ENCODE measurements at regions not wholly inside any gene's neighbourhood (a gene's known extent, or its start where the extent isn't known, plus 50 kb on each side); places are given as distances from the start of the nearest gene placed in this dataset.

DNA sequence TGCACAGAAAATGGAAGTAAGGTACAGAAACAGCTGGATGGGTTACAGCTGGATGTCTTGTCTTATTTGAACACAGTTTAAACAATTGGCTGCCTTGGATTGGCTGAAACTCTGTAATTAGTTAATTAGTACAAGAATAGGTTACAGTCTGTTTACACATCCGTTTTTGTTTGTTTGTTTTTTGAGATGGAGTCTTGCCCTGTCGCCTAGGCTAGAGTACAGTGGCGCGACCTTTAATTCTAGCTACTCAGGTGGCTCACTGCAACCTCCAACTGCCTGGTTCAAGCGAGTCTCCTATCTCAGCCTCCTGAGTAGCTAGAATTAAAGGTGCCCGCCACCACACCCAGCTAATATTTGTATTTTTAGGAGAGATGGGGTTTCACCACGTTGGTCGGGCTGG, 368.7 kb upstream of the KLF4 start:
- Histone ChIP-seq H3K4me3 (no peak overlapping the region), H3K27me3 (no peaks in the 10 kb centered on the region), H3K27ac (no peak overlapping the region), H3K36me3 (peaks cover 0 to 8% (median 0%) of the 10 kb centered on the region in 11 experiments; a peak in 3 of 22 replicates), H3K9ac (no peak overlapping the region), H3K9me3 (replicated peaks in 1 of 11) (peaks cover 16 to 45% (median 34%) of the 10 kb centered on the region in 11 experiments), H4K20me1 (no peaks in the 10 kb centered on the region), H3K4me1 (peaks cover 0 to 31% (median 15%) of the 10 kb centered on the region in 10 experiments; a peak in 11 of 20 replicates), H3K4me2 (no peak overlapping the region)
- TF ChIP-seq Cebpa-rat (IDR thresholded peaks at IDR 0.05) = no peak

DNA sequence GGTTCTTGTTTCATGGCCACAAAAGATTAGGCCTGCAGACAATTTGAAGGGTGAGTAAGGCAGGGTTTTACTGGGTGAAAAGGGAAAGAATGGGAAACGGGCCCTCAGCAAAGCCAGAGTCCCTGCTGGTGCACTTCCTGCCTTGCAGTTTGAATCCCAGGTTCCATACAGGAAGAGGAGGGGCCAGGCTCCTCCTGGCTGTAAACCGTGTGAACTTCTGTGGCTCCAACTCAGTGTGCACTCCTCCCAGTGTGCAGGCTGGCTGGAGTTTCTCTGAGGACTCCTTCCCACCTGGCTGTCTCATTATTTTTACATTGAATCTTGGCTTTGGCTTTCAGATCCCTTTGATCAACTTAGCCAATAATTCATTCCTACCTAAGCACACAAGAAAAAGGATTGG, 367.1 kb upstream of the KLF4 start:
- TF ChIP-seq Cebpa-rat (IDR thresholded peaks at IDR 0.05) = no peak
- Histone ChIP-seq H4K20me1 (no peaks in the 10 kb centered on the region), H3K9ac (no peak overlapping the region), H3K9me3 (replicated peaks in 1 of 11) (peaks cover 16 to 45% (median 34%) of the 10 kb centered on the region in 11 experiments), H3K4me1 (peaks cover 0 to 15% (median 2%) of the 10 kb centered on the region in 10 experiments; a peak in 9 of 20 replicates), H3K4me3 (no peak overlapping the region), H3K27ac (peak overlapping the region in 1 of 11 experiments; percentile 19; a peak in 1 of 22 replicates), H3K4me2 (no peak overlapping the region), H3K27me3 (no peaks in the 10 kb centered on the region), H3K36me3 (peaks cover 0 to 8% (median 0%) of the 10 kb centered on the region in 11 experiments; a peak in 3 of 22 replicates)

DNA sequence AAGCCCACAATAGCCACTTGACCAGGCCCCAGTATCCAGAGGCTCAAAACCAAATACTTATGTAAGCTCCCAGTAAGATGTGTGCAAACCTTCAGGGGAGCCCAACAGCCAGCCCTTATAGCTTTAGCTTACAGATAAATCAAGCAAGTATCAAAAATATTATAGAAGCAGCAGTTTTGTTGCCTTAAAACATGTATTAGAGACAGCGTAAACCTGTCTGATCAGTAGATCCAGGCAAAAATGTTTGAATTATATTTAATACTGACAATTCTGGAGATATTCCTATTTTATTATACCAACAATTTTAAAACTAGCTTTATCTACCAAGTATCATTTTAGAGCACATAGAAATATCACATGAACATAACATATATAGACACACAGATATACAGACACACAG, 365.6 kb upstream of the KLF4 start:
- H3K4me1 ChIP-seq = peaks cover 0 to 13% (median 0%) of the 10 kb centered on the region in 10 experiments; a peak in 6 of 20 replicates
- H4K20me1 ChIP-seq = no peaks in the 10 kb centered on the region
- no peaks in the 10 kb centered on the region for H3K27me3 ChIP-seq
- peaks cover 16 to 45% (median 34%) of the 10 kb centered on the region in 11 experiments for H3K9me3 ChIP-seq (replicated peaks in 1 of 11)
- 0 out of 20 replicates have a peak overlapping the region, but pooled peaks of 1 of the 10 experiments have one; percentile 33 for H3K4me3 ChIP-seq
- no peak for TF ChIP-seq Cebpa-rat (IDR thresholded peaks at IDR 0.05)
- no peak overlapping the region for H3K27ac ChIP-seq
- H3K36me3 ChIP-seq = peaks cover 0 to 8% (median 0%) of the 10 kb centered on the region in 11 experiments; a peak in 2 of 22 replicates
- H3K9ac ChIP-seq = no peak overlapping the region
- no peak overlapping the region for H3K4me2 ChIP-seq

DNA sequence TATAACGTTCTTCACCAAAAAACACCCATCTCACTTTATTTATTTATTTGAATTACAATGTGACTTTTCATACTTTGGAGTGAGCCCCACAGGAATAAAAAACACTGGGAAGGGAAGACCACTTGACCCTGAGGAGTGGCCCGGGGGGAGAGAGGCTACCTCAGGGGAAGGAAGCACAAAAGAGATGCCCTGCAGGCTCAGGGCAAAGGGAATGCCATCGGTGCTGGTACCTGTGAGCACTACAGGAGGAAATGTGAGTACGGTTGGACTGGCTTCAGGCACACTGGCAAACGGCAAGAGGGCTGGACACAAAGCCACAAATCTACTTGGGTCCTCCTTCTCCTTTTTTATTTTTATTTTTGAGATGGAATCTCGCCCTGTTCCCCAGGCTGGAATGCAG, 363.9 kb upstream of the KLF4 start:
- no peak for TF ChIP-seq Cebpa-rat (IDR thresholded peaks at IDR 0.05)
- H3K9me3 ChIP-seq (replicated peaks in 1 of 11) = peaks cover 16 to 45% (median 34%) of the 10 kb centered on the region in 11 experiments
- no peak overlapping the region for H3K4me2 ChIP-seq
- H3K9ac ChIP-seq = no peak overlapping the region
- H4K20me1 ChIP-seq = no peaks in the 10 kb centered on the region
- no peak overlapping the region for H3K27ac ChIP-seq
- no peak overlapping the region for H3K4me3 ChIP-seq
- H3K27me3 ChIP-seq = no peaks in the 10 kb centered on the region
- peaks cover 0 to 27% (median 11%) of the 10 kb centered on the region in 10 experiments; a peak in 13 of 20 replicates for H3K4me1 ChIP-seq
- H3K36me3 ChIP-seq = peaks cover 0 to 8% (median 0%) of the 10 kb centered on the region in 11 experiments; a peak in 2 of 22 replicates

DNA sequence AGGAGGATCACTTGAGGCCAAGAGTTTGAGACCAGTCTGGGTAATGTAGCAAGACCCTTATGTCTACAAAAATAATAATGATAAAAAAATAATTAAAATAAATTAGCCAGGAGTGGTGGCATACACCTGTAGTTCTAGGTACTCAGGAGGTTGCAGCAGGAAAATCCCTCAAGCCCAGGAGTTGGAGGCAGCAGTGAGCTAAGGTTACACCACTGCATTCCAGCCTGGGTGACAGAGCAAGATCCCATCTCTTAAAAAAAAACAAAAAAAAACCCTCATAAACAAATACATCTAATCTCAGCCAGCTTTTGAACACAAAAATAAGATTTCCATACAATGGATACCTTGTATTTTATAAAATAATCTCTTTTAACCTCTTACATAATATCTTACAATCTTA, 363.3 kb upstream of the KLF4 start:
- Histone ChIP-seq H3K4me3 (no peak overlapping the region), H4K20me1 (no peaks in the 10 kb centered on the region), H3K4me2 (no peak overlapping the region), H3K27me3 (no peaks in the 10 kb centered on the region), H3K27ac (no peak overlapping the region), H3K9ac (no peak overlapping the region), H3K4me1 (peaks cover 0 to 33% (median 17%) of the 10 kb centered on the region in 10 experiments; a peak in 13 of 20 replicates), H3K9me3 (replicated peaks in 1 of 11) (peaks cover 16 to 45% (median 34%) of the 10 kb centered on the region in 11 experiments), H3K36me3 (peaks cover 0 to 8% (median 0%) of the 10 kb centered on the region in 11 experiments; a peak in 2 of 22 replicates)
- no peak for TF ChIP-seq Cebpa-rat (IDR thresholded peaks at IDR 0.05)

DNA sequence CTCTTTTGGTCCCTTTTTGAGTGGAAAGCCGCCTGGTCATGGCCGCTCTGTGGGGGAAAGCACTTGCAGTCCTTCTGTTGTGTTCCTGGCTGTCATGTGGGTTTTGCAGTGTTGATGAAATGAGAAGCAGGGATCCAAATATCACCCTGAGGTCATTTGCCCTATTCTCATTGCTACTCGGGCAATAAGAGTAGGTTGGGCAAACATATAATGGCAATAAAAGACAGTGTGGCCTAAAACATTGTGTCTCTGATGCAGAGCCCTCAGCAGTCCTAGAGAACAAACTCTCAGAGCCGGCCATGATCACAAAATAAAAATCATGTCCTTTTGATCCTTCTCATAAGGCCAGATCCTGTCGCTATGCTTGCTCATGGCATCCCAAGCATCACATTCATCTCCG, 361.1 kb upstream of the KLF4 start:
- peaks cover 10 to 31% (median 22%) of the 10 kb centered on the region in 11 experiments for H3K9me3 ChIP-seq (replicated peaks in 1 of 11)
- peak overlapping the region in 4 of 11 experiments; percentile 7 to 87 (median 61); a peak in 6 of 22 replicates for H3K27ac ChIP-seq
- peaks cover 0 to 6% (median 0%) of the 10 kb centered on the region in 11 experiments; a peak in 2 of 22 replicates for H3K36me3 ChIP-seq
- H4K20me1 ChIP-seq = no peaks in the 10 kb centered on the region
- no peak overlapping the region for H3K9ac ChIP-seq
- no peak overlapping the region for H3K4me3 ChIP-seq
- no peak for TF ChIP-seq Cebpa-rat (IDR thresholded peaks at IDR 0.05)
- peaks cover 0 to 55% (median 23%) of the 10 kb centered on the region in 10 experiments; a peak in 13 of 20 replicates for H3K4me1 ChIP-seq
- no peaks in the 10 kb centered on the region for H3K27me3 ChIP-seq
- H3K4me2 ChIP-seq = peak overlapping the region in 3 of 11 experiments; percentile 3 to 77 (median 27); a peak in 2 of 22 replicates

DNA sequence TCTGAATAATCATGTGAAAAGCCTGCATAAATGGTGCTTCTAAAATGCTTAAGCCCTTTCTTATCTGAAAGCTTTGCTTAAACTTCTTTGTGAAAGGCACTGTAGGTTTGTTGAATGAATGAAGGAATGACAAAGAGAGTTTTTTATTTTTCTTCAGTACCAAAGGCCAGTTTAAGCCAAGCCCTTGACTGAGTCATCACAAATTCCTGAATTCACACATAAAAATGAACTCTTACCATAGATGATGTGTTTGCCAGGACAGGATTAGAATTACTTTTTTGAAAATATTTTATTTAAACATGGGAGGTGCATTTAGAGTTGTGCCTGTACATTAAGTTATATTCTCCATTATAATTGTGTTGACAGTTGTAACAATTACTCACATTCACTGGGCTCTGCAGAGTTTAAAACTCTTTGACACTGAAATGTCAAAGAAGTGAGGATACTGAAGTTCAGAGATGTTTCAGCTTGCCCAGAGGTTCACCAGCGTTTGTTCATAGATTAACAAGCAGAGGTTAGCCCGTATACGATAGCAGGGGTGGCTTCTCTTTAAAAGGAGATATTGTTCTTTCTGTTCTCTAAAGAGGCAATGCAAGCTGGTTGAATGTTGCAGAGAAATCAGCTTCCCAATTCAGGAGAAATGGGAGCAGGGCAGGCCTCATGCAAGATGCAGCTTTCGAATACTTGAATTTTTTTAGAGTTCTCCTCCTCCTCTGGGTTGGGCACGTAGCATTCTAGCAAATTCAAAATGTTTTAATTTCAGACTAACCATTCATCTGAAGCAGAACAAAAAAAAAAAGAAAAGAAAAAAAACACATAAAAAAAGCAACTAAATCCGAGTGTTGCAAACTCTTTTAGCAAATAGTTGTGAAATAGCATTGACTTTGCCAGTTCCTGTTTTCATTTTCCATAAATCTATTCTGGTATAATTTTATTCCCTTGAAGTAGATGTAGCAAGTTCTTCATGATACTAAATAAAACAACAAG, 358.7 kb upstream of the KLF4 start:
- H3K27me3 ChIP-seq = no peaks in the 10 kb centered on the region
- no peaks in the 10 kb centered on the region for H4K20me1 ChIP-seq
- H3K4me1 ChIP-seq = peaks cover 0 to 60% (median 23%) of the 10 kb centered on the region in 10 experiments; a peak in 13 of 20 replicates
- peak overlapping the region in 8 of 11 experiments; percentile 26 to 87 (median 66); a peak in 14 of 22 replicates for H3K27ac ChIP-seq
- H3K4me2 ChIP-seq = peak overlapping the region in 7 of 11 experiments; percentile 39 to 86 (median 68); a peak in 13 of 22 replicates
- peak overlapping the region in 6 of 11 experiments; percentile 34 to 70 (median 52); a peak in 10 of 22 replicates for H3K9ac ChIP-seq
- no peak overlapping the region for H3K4me3 ChIP-seq
- peak in 4 of 11 experiments; percentile 30 to 69 (median 46); a peak in 5 of 22 replicates for TF ChIP-seq Cebpa-rat (IDR thresholded peaks at IDR 0.05)
- H3K9me3 ChIP-seq (replicated peaks in 1 of 11) = peaks cover 0 to 7% (median 0%) of the 10 kb centered on the region in 11 experiments; a peak in 3 of 22 replicates
- no peaks in the 10 kb centered on the region for H3K36me3 ChIP-seq

DNA sequence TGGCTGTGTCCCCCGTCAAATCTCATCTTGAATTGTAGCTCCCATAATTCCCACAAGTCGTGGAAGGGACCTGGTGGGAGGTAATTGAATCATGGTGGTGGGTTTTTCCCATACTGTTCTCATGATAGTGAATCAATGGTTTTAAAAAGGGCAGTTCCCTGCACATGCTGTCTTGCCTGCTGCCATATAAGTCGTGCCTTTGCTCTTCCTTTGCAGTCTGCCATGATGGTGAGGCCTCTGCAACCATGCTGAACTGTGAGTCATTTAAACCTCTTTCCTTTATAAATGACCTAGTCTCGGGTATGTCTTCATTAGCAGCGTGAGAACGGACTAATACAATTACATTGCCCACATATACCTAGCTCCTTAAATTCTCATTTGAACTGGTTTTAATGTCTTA, 353.0 kb upstream of the KLF4 start:
- H3K27ac ChIP-seq = peak overlapping the region in 1 of 11 experiments; percentile 66; a peak in 1 of 22 replicates
- no peaks in the 10 kb centered on the region for H4K20me1 ChIP-seq
- H3K27me3 ChIP-seq = no peaks in the 10 kb centered on the region
- peaks cover 0 to 63% (median 26%) of the 10 kb centered on the region in 10 experiments; a peak in 13 of 20 replicates for H3K4me1 ChIP-seq
- H3K4me3 ChIP-seq = no peak overlapping the region
- H3K4me2 ChIP-seq = peak overlapping the region in 4 of 11 experiments; percentile 8 to 80 (median 75); a peak in 6 of 22 replicates
- H3K36me3 ChIP-seq = no peaks in the 10 kb centered on the region
- no peak overlapping the region for H3K9ac ChIP-seq
- H3K9me3 ChIP-seq (replicated peaks in 1 of 11) = no peaks in the 10 kb centered on the region
- no peak for TF ChIP-seq Cebpa-rat (IDR thresholded peaks at IDR 0.05)

Data from BLaER1 treated with 17β-estradiol and CSF1 and Interleukin-3, amounts not matched to agents 10 nM and 100 nM (cell line).